ENCODE measurements at regions not wholly inside any gene's neighbourhood (a gene's known extent, or its start where the extent isn't known, plus 50 kb on each side); places are given as distances from the start of the nearest gene placed in this dataset.
"Not testable (repeated sequence)": the region's sequence is repeated elsewhere in the genome, so short reads cannot be mapped to it uniquely, and the experiment has no call there.

DNA sequence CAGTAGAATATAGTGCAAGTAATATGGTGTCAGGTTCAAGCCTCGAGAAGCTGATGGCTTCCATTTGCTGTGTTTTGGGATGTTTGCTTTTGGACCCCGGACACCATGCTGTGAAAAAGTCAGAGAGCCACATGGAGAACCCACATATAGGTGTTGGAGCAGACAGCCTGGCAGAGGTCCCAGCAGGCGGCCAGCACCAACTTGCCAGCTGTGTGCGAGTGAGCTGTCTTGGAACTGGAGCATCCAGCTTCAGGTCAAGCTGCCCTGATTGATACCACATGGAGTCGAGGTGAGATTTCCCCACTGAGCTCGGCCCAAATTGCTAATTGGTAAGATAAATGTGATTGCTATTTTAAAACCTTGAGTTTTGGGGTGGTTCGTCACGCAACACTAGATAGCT is 185.7 kb upstream of the TBL1XR1 start:
- no peak for DNase-seq (ENCODE audit: low read depth)
- no peak overlapping the region for H3K4me3 ChIP-seq (ENCODE audit: low read length)
- TF ChIP-seq, protein P1, sequence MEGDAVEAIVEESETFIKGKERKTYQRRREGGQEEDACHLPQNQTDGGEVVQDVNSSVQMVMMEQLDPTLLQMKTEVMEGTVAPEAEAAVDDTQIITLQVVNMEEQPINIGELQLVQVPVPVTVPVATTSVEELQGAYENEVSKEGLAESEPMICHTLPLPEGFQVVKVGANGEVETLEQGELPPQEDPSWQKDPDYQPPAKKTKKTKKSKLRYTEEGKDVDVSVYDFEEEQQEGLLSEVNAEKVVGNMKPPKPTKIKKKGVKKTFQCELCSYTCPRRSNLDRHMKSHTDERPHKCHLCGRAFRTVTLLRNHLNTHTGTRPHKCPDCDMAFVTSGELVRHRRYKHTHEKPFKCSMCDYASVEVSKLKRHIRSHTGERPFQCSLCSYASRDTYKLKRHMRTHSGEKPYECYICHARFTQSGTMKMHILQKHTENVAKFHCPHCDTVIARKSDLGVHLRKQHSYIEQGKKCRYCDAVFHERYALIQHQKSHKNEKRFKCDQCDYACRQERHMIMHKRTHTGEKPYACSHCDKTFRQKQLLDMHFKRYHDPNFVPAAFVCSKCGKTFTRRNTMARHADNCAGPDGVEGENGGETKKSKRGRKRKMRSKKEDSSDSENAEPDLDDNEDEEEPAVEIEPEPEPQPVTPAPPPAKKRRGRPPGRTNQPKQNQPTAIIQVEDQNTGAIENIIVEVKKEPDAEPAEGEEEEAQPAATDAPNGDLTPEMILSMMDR (conservative IDR thresholded peaks at IDR 0.05; ENCODE audit: low read depth, low read length), result no peak

DNA sequence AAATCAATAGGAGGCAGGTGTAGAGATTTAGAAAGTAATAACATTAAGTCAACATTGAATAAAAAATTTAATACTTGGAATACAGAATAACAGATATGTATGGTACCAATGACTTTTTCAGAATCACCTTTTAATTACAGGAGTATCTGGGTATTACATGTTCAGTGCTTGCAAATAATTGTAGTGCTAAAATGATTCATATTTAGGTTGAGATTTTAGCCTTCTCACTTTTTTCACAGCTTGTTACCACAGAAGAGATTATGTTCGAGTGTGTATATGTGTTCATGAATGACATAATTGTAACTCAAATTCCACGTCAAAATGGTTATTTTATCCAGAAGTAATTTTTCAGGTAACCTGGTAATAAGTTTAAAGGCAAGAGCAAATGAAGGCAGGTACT is 187.9 kb upstream of the TBL1XR1 start:
- DNase-seq (ENCODE audit: low read depth), result no peak
- H3K4me3 ChIP-seq (ENCODE audit: low read length), result no peak overlapping the region
- TF ChIP-seq, protein P1 (conservative IDR thresholded peaks at IDR 0.05; ENCODE audit: low read depth, low read length), result no peak

DNA sequence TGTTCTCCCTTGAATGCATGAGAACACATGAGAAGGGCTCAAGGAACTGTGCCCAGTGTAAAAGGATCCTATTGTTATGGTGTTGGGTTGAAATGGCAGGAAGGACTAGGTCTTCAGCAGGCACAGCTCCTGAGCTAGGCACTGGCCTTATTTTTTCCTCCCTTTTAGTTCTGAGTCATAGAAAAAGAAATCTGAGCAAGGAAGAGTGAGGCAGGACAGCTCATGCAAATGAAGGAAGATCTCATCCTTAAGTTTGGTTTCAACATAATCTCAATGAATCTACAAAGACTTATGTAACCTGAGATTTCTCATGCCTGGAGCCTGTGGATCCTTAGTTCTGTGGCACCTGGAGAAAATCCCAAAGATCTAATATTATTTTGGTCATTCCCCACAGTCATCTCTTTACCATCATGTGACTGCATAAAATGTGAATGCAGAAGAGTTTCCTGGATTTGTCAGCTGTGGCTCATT is 188.6 kb upstream of the TBL1XR1 start:
- H3K4me3 ChIP-seq (ENCODE audit: low read length), result no peak overlapping the region
- DNase-seq (ENCODE audit: low read depth), result no peak
- TF ChIP-seq, protein P1 (conservative IDR thresholded peaks at IDR 0.05; ENCODE audit: low read depth, low read length), result no peak

DNA sequence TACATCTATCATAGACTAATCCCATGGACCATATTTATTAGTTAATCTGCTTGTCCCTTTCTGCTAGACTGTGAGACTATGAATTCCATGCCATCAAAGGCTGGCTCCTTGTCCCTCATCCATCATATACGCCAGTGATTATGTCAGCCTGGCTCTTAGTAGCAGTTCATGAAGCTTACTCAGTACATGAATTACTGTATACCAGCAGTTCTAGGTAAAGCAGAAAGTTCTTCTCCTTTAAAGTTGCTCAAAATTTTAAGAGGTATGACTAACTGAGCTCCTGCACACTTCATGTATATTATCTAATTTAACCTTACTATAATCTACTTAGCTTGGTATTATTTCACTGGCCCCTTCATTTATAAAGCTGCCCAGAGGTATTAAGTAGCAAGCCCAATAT is 190.9 kb upstream of the TBL1XR1 start:
- DNase-seq (ENCODE audit: low read depth), result no peak
- TF ChIP-seq, protein P1 (conservative IDR thresholded peaks at IDR 0.05; ENCODE audit: low read depth, low read length), result no peak
- H3K4me3 ChIP-seq (ENCODE audit: low read length), result no peak overlapping the region

DNA sequence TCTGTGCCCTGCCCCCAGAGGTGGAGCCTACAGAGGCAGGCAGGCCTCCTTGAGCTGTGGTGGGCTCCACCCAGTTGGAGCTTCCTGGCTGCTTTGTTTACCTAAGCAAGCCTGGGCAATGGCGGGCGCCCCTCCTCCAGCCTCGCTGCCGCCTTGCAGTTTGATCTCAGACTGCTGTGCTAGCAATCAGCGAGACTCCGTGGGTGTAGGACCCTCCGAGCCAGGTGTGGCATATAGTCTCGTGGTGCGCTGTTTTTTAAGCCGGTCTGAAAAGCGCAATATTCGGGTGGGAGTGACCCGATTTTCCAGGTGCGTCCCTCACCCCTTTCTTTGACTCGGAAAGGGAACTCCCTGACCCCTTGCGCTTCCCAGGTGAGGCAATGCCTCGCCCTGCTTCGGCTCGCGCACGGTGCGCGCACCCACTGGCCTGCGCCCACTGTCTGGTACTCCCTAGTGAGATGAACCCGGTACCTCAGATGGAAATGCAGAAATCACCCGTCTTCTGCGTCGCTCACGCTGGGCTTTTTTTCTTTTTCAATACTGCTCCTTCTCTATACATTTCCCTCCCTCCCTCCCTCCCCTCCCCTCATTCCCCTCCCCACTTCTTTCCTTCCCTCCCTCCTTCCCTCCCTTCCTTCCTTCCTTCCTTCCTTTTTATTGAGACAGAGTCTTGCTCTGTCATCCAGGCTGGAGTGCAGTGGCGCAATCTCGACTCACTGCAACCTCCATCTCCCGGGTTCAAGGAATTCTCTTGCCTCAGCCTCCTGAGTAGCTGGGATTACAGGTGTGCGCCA is 197.1 kb upstream of the TBL1XR1 start:
- not testable (repeated sequence) for DNase-seq (ENCODE audit: low read depth); H3K4me3 ChIP-seq (ENCODE audit: low read length)

GRCh38 chr3:177396733-177397132 is 199.5 kb upstream of the TBL1XR1 start:
- H3K4me3 ChIP-seq (ENCODE audit: low read length), result no peak overlapping the region
- DNase-seq (ENCODE audit: low read depth), result no peak
- TF ChIP-seq, protein P1 (conservative IDR thresholded peaks at IDR 0.05; ENCODE audit: low read depth, low read length), result no peak

GRCh38 chr3:177401375-177401774 is 204.1 kb upstream of the TBL1XR1 start:
- no peak overlapping the region for H3K4me3 ChIP-seq (ENCODE audit: low read length)
- TF ChIP-seq, protein P1 (conservative IDR thresholded peaks at IDR 0.05; ENCODE audit: low read depth, low read length), result no peak
- no peak for DNase-seq (ENCODE audit: low read depth)
